ENCODE measurements at regions not wholly inside any gene's neighbourhood (a gene's known extent, or its start where the extent isn't known, plus 50 kb on each side); places are given as distances from the start of the nearest gene placed in this dataset.
"Not testable (repeated sequence)": the region's sequence is repeated elsewhere in the genome, so short reads cannot be mapped to it uniquely, and the experiment has no call there.

DNA sequence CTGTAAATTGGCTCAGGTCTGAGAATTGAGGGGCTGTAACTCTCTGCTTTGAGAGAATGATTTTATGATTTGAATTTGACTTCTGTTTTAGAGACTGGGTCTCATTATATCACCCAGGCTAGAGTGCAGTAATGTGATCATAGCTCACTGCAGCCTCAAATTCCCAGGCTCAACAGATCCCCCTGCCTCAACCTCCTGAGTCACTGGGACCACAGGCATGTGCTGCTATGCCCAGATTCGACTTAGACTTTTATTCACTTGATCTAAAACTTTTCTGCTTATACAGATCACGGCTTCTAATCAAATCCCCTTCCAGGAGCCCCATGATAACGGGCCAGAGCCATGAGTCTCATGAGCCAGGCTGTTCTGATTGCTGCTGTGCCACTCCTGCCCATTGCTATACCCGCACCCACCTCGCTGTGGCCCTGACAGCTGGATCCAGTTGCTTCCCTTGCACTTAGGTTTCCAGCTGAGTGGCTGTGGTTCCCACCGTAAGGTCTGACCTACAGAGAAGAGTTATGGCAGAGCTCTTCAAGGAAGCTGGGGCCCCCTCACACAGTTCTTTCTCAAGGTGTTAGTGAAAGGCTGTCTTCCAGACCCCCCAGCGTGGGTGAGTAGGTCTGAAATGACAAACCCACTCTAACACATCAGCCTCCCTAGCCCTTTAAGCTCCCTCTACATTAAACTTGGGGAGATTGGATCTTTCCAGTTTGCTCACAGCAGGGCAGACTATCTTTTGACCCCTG lies 251.2 kb upstream of the SGCG start:
- FAIRE-seq: no peak

DNA sequence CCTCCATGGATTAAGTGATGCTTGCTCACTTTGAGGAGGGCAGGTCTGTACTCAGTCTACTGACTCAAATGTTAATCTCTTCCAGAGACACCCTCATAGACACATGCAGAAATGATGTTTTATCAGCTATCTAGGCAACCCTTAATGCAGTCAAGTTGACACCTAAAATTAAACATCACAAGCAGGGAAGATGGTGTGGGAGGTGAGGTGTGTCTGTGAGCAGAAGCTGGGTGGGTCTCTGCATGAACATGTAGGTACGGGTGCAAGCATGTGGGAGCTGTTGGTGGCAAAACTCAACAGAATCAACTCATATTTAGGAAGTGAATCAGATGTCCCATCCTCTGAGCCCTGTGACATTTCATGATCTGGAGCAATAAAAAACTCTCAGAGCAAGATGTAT lies 249.2 kb upstream of the SGCG start:
- no peak for FAIRE-seq

DNA sequence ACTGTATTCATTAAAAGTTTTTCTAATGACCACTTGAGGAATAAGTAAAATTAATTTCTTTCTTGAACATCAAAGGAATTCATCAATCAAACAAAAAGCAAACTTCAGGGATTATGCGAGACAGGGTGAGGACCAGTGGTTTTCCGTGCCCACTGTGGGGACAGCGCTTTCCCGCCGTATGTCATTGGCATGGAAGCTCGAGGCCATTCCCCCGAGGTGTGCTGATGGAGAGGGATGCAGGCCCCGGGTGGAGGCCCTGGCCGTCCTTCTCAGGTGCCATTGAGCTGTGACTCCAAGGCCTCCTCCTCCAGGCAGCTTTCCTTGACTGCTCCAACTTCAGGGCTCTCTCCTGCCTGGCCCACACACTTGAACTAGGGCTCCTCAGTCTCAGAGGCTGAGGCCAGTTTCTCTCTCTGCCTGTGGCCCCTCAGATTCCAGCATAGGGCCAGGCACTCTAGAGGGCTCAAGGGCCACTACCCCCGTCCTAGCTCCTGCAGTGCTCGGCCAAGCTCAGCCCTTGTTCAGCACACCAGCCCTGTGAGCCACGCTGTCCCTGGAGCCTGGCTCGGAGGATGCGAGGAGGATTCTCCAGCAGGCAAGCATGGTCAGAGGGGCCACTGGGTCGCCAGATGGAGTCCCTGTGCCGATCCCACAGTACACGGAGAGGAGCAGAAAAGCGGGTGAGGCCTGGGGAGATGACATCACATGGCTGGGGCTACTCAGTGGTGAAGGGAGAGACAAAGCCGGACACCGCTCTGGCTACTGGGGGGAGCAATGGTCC lies 248.0 kb upstream of the SGCG start:
- not testable (repeated sequence) for FAIRE-seq

DNA sequence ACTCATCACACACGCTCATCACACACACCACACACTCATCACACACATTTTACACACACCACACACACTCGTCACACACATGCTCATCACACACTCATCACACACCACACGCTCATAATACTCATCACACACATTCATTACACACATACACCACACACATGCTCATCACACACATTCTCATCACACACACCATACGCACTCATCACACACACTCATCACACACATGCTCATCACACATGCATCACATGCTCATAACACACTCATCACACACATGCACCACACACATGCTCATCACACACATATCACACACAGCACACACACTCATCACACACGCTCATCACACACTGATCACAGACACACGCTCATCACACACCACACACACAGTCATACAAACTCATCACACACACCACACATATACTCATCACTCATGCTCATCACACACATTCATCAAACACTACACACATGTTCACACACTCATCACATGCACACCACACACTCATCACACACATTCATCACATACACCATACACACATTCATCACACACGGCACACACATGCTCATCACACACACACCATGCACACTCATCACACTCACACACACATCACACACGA lies 247.1 kb upstream of the SGCG start:
- FAIRE-seq: no peak

DNA sequence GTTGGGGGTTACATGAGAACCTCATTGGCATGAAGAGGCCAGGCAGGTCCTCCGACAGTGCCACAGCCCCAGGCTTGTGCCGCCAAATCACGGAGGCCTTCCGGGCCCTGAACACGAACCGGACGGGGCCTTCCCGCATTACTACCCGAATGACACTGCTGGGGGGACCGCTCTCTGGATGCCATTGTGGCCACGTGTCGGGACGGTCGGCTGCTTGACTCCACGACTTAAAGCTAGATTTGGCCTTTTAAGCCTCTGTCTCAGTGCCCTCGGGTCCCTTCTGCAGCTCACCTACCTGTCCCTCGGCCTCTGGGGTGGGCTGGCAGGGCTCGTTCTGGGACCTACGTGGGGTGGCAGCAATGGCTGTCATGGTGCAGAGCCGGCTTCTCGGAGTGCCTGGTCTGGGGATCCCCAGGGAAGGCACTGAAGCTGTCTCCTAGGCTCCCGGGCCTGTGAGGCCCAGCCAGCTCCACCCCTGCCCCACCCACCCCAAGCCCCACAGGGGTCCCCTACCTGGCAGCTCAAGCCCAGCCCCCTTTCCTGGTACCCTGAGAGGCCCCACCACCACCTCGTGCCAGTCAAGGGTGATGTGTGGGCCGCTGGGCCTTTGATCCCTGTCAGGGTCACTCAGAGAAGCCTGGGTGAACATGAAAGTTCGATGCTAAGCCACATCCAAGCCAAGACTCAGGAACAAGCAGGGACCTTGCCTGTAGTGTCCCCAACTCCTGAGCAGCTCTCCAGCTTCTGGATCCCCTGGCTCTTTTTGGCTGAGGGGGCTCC lies 245.8 kb upstream of the SGCG start:
- no peak for FAIRE-seq

DNA sequence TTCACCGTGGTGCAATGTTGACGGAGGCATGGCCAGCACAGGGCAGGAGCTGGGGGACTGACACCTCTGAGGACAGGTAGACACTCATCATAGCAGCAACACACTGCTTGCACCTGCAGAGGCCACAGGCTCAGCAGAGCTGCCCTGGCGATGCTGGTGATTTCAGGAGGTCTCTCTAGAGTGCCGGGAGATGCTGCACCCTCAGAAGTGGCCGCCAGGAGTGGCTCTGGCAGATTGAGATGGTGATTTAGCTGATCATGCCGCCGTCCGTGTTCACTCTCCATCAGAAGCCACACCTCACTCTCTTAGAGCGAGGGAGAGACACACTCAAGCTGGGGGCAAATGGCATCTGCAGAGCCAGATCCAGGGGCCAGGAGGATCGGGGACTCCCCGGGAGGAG lies 244.6 kb upstream of the SGCG start:
- FAIRE-seq: no peak

DNA sequence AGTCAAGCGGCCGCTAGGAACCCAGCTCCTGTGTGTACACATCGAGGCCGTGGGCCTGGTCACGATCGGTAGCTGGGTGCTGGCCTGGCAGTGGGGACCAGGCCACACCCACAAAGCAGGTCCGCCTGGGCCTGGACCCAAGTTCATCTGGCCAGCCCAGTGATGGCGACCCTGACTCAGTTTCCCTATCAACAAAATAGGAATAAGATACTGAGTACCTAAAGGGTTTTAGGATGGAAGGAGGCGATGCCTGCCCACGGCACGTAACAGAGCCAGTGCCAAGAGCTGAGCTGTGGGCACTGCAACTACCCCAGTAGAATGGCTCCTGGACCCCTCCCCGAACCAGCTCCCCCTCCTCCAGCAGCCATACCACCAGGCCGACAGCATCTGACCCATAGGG lies 243.5 kb upstream of the SGCG start:
- no peak for FAIRE-seq

DNA sequence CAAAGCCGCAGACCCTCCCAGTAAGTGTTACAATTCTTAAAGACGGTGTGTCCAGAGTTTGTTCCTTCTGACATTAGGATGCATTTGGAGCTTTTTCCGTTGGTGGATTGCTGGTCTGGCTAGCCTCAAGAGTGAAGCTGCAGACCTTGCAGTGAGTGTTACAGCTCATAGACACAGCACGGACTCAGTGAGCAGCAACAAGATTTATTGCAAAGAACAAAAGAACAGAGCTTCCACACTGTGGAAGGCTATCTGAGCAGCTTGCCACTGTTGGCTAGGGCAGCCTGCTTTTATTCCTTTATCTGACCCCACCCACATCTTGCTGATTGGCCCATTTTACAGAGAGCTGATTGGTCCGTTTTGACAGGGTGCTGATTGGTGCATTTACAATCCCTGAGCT lies 242.8 kb upstream of the SGCG start:
- no peak for FAIRE-seq

DNA sequence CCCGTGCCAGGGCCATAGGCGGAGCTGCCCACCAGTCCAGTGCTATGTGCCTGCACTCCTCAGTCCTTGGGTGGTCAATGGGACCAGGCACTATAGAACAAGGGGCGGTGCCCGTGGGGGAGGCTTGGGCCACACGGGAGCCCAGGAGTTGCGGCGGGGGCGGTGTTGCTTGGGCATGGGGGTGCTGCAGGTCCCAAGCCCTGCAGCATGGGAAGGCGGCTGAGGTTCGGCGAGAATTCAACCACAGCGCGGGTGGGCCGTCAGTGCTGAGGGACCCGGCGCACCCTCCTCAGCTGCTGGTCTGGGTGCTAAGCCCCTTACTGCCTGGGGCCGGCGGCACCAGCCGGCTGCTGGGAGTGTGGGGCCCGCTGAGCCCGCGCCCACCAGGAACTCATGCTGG lies 242.2 kb upstream of the SGCG start:
- no peak for FAIRE-seq

DNA sequence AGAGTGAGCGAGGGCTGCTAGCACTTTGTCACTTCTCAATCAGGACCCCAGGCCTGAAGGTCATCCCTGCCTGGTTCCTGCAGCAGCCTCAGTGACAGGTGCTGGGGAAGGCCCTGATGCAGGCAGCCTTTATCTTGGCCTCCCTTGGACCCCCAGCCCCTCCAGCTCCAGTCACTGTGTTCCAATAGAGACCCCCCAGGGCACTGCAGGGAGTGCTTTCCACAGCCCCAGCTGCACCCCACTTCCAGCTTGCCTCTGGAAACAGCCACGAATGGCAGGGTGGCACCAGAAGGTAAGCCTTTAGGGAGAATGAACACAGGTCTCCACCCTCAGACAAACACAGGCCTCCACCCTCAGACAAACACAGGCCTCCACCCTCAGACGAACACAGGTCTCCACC lies 241.6 kb upstream of the SGCG start:
- FAIRE-seq: no peak

DNA sequence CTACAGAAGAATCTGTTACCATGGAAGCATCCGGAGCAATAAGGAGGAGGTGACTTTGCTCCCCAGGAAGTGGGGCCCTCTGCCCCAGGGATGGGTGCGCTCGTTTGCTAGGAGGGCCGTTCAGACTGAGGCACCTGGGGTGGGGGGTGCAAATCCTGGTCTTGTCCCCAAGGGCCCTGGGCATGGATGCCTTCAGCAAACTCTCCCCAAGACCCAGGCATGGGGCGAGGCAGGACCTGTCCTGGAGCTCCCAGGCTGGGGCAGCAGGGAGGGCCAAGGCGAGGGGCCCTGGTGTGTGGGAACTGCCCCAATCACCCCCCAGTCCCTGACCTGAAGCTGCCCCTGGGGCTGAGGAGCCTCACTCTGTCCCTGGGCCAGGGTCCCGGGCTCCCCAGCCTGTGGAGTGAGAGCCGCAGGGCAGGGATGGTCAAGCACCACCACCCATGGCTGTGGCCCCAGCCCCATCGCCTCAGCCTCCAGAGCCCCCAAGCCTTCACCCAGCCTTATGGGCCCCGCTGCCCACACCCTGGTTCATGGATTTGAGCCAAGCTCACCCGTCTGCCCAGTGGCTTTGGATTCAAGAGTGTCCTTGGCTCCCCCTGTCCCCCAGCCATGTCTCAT lies 240.6 kb upstream of the SGCG start:
- FAIRE-seq: no peak

DNA sequence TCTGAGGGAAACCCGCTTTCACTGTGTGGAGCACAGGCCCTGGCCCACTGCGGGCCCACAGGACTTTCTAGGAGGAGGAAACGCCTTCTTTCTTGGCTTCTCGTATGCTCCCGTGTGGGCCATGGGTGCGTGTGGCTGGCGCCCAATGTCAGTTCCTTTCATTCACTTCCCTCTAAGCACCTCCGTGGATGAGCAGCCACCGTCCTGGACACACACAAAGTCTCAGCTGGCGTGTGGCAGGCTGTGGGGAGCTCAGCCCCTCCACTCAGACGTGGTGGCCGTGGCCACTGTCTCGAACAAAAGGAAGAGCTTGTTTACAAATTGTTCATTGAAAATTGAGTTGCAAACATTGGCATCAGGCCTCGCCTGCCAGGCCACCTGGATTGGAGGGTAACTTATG lies 240.0 kb upstream of the SGCG start:
- no peak for FAIRE-seq

DNA sequence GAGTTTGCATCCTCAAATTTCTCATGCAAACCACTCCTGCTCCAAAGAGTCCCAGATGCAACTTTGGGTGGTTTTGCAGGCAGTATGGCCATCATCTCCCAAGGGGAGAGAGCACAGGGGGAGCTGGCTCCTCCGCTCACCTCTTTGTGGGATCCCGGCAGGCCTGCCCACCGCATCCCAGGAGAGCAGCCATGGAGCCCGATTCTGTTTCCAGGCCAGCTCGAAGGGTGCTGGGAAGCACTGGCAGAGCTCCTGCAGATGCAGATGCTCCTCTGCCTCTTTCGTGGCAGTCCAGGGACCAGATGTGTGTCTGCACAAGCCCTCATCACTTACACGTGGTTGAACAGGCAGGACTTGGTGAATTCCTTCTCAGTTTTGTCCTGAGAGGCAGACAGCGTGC lies 239.3 kb upstream of the SGCG start:
- not testable (repeated sequence) for FAIRE-seq

DNA sequence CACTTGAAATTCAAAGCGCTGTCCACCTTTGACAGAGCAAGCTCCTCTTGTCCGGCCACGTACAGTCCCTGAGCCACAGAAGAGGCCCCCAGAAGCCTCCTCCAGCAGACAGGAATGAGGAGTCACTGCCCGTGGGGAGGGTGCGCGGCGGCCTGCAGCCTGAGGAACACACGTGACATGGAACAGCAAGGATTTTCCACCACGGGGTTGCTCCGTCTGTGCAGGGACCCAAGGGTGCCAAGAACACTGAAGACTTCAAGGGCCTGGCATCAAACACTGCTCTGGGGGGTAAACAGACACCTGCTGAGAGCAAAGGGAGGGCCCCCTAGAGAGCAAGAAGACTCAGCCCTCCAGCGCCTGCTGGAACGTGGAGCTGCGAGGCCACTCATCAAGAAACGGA lies 237.9 kb upstream of the SGCG start:
- not testable (repeated sequence) for FAIRE-seq

DNA sequence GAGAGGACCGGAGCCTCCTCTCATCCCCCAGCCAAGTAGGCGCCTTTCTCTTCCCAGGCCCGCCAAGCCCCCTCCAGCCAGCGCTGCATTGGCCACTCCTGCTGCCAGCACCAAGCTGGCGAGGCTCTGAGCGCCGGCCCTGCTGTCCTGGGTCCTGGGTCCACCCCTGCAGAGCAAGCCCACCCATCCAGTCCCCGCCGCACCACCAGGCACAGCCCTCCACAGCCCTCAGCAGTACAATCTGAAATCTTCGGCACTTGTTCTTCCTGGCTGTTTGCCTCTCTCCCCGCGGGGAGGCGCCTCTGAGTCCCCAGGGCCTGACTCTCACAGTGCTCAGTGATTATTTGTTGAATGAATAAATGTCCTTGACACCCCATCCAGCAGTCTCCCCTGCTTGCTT lies 236.4 kb upstream of the SGCG start:
- no peak for FAIRE-seq

DNA sequence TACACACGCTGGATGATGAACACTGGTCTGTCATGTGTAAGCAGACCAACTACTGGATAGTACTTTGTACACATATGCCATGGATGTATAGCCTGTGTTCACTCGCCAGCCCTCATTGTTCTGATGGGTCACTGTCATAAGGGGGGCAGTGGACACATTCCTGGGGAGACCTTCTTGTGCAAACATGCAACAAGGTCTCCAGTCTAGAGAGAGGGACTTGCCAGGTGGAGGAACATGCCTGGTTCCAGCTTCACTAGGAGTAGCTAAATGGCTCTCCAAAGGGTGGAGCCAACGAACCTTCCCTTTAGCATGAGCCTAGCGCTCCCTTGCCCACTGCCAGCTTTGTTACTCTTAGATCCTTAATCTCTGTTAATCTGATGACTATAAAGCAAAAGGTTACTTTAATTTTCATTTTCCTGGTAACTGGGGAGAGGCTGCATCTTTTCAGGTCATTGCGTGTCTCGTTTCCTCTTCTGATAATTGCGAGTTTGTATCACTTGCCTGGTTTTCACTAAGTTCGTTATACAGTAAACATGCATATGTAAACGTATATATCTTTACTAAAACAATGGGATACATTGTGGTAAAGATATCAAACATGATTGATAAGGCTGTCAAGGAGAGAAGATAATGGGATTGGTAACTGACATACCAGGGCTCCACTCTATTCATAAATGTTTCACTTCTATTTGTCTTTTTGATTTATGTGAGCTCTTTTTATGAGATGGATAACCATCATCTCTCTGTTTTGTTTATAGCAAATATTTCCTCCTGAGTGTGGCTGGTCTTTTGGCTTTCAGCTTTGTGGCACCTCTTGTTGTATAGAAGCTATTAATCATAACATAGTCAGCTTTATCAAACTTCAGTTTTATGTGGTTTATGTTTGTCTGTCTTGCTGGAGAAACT lies 235.2 kb upstream of the SGCG start:
- FAIRE-seq: no peak

DNA sequence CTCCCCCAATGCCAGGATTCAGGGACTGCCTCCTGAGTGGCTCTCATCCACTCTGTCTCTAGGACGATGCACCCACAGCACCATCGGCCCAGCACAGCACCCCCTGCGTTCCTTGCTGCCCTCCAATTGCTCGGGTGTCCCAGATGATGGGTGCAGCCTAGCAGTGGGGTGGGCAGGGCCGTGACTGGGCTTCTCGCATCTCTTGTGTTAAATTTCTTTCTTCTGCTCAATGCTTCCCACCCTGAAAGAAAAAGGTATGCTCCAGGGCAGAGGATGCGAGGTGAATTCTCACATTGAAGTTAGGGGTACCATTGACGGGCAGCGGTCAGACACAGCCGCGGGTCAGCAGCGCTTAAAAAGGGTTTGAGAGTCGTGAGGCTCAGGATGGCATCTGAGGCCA lies 232.4 kb upstream of the SGCG start:
- no peak for FAIRE-seq

DNA sequence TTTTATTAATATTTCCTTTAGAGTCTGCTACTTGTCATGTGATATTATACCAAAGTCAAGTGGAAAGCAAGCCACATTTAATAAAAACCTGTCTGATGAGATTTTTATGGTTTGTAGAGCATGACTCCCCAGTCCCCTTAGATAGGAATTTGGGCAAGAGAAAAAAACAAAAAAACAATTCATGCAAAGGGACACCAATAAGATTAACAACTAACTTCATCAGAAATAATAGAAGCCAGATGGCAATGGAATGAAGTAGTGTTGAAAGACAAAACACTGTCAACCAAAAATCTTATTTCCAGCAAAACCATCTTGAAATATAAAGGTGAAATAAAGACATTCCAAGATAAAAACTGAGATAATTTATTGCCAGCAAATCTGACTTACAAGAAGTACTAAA lies 228.8 kb upstream of the SGCG start:
- not testable (repeated sequence) for FAIRE-seq

DNA sequence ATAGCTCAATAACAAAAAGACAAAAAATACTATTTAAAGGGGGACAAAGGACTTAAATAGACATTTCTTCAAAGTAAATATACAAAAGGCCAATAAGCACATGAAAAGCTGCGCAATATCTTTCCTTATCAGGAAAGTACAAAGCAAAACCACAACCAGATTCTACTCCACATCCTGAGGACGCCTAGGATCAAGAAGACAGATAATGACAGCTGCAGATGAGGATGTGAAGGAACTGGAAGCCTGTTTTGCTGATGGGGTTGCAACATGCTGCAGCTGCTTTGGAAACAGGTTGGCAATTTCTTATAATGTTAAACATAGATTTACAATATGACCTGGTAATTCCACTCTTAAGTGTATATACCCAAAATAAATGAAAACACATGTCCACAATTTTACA lies 225.6 kb upstream of the SGCG start:
- FAIRE-seq: not testable (repeated sequence)

DNA sequence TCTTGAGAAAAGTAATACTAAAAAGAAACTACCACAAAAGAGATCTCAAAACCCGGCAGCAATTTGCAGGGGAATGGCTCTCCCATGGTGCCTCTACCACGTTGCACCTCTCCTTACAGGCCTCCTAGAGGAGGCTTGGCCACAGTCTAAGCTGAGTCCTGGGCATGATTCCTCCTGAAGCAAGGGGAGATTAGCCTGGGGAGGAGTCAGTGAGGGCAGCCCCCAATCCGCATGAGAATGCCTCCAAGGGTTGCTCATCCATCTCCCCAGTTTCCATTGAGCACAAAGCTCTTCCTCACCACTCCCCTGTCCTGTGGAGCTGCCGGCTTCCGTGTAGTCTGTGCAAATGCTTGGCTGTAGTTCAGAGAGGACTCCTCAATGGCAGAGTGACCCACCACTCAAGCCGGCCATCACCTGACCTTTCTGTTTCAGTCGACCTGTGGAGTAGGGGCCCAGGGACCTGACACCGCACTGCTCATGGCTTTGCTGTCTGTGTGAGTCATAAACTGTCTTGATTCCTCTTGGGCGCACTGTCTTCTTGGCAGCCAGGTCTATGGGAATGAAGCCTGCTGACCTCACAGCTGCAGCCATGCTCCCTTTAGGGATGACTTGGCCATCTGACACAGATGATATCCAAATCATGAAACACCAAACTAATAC lies 224.2 kb upstream of the SGCG start:
- FAIRE-seq: not testable (repeated sequence)

DNA sequence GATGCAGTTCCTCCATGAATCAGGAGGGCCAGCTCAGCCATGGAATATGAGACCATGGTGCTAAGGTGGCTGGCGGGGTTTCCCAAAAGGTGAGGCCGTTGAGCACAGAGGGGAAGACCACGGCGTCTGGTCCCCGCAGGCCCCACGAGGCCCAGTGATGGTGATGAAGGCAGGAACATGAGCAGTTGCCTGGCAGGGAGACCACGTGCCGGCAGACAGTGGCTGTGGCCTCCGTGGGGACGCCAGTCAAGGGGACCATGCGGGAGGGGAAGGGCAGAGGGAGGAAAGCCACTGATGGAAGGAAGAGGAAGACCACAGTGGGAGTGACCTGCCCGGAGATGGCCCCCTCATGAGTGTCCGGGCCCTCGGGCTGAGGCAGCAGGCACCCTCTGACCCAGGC lies 220.9 kb upstream of the SGCG start:
- not testable (repeated sequence) for FAIRE-seq

Data from endometrium (tissue), 2 donors.